Esophagus squamous epithelium (tissue), 5 donors: ENCODE measurements at regions not wholly inside any gene's neighbourhood (a gene's known extent, or its start where the extent isn't known, plus 50 kb on each side); places are given as distances from the start of the nearest gene placed in this dataset.

Experiments used
- DNase-seq: peaks from one replicate; lab custom pipeline; 2025; lab: John Stamatoyannopoulos, UW
- H3K27ac ChIP-seq, 4 donors: fragments of 200-600 bp; sonication (generic); one replicate each; pipeline ENCODE4 v1.5.1; 2016 to 2019; ENCODE audit warnings: mild to moderate bottlenecking in 1 of 4
- H3K27me3 ChIP-seq, 4 donors: fragments of 200-600 bp; sonication (generic); 1 replicate in 3 of 4; 2 replicates in 1 of 4; pipeline versions ENCODE4 v1.5.1 to v1.6.0; 2017 to 2021; ENCODE audit warnings: antibody characterized with exemption in 1 of 4
- H3K36me3 ChIP-seq, 3 donors: fragments of 200-600 bp; sonication (generic); one replicate each; pipeline ENCODE4 v1.5.1; 2016 to 2019
- H3K4me1 ChIP-seq, 3 donors: fragments of 200-600 bp; sonication (generic); one replicate each; pipeline ENCODE4 v1.5.1; 2017 to 2019
- H3K4me3 ChIP-seq, 4 donors: fragments of 200-600 bp; sonication (generic); 1 replicate in 3 of 4; 2 replicates in 1 of 4; pipeline ENCODE4 v1.5.1; 2016 to 2019; ENCODE audit warnings: mild to moderate bottlenecking in 2 of 4, moderate library complexity in 1 of 4
- H3K9me3 ChIP-seq, 3 donors: fragments of 200-600 bp; sonication (generic); one replicate each; pipeline ENCODE4 v1.5.1; 2016 to 2019
- POLR2A ChIP-seq, 4 donors: fragments of 450-650 bp; IDR thresholded peaks; one replicate each; pipeline ENCODE4 v1.6.1; 2017; ENCODE audit warnings: antibody characterized with exemption in 4 of 4, mild to moderate bottlenecking in 4 of 4, moderate library complexity in 3 of 4
- WGBS, 2 donors: methylation state at CpG; one replicate each; pipeline ENCODE4 v1.1.5; 2018; 5-methylcytosine and 5-hydroxymethylcytosine counted together
- intact Hi-C: fragments of 100-400 bp; cut with DNase I; formaldehyde crosslinking; loops from one replicate; pipeline ENCODE4 v1.15.0; 2022
- small RNA-seq, 4 donors: library from RNA; depleted of rRNA; stranded (forward); fragments of <200 nt; gene quantifications; one replicate each; pipeline ENCODE3, GENCODE V24; 2016
- TF ChIP-seq, protein P1 (sequence below), 6 experiments: fragments of 450-650 bp in 4 of 6; fragments of 200-600 bp in 2 of 6; sonication (generic) in 2 of 6; IDR thresholded peaks; one replicate each; pipeline ENCODE4 v1.5.1; 2016 to 2019; ENCODE audit warnings: antibody characterized with exemption in 6 of 6, mild to moderate bottlenecking in 4 of 6, moderate library complexity in 4 of 6
- donor health status: DM: yes; HTN: yes; CAD: no.

DNA sequence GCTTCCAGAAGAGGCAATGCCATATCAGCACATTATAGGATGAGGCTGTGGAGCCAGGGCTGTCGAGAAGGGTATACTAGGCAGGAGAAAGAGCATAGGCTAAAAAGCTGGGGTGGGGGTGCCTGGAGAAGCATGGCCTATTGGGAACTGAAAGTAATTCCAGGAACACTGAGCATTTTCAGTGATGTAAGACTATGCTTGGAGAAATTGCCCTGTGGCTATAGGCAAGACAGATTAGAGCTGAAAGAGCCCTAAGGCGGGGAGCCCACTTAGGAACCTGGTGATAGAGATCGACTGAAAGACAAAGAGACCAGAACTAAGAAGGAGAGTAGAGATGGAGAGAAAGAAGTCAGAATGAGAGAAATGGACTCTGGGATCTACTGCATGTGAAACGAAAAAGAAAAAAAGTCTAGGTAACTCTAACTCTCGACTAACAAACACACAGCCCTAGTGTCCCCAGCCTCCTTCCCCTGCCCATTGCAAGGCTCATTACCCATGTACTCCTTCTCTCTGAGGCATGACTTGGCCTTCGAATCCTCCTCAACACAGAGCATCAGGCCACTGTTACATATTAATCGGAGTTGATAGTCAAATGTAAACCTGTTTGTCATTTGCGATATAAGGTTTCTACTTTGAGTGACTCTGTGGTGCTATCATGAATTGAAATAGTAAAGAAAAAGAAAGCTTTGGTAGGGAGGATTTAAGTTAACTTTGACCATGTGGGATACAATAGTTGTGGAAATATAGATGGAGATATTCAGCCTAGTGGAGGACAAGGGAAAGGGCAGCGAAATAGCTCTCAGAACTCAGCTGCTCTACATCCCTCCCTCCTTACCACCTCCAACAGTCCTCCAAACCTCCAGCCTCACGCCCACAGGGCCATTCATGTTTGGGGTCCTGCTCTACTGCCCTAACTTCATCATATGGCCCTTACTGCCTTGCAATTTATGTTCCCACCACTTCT is 52.3 kb upstream of the BMAL1 start:
- Histone ChIP-seq H3K27me3 (no peaks in the 10 kb centered on the region), H3K9me3 (no peaks in the 10 kb centered on the region), H3K4me1 (peaks cover 0 to 14% (median 0%) of the 10 kb centered on the region in 3 donors), H3K27ac (no peak overlapping the region), H3K36me3 (no peaks in the 10 kb centered on the region), H3K4me3 (no peak overlapping the region)
- intact Hi-C loops: no loop called here
- 82 to 87% methylated on average over 10 of the region's 10 CpGs for WGBS, 2 donors
- TF ChIP-seq, protein P1, sequence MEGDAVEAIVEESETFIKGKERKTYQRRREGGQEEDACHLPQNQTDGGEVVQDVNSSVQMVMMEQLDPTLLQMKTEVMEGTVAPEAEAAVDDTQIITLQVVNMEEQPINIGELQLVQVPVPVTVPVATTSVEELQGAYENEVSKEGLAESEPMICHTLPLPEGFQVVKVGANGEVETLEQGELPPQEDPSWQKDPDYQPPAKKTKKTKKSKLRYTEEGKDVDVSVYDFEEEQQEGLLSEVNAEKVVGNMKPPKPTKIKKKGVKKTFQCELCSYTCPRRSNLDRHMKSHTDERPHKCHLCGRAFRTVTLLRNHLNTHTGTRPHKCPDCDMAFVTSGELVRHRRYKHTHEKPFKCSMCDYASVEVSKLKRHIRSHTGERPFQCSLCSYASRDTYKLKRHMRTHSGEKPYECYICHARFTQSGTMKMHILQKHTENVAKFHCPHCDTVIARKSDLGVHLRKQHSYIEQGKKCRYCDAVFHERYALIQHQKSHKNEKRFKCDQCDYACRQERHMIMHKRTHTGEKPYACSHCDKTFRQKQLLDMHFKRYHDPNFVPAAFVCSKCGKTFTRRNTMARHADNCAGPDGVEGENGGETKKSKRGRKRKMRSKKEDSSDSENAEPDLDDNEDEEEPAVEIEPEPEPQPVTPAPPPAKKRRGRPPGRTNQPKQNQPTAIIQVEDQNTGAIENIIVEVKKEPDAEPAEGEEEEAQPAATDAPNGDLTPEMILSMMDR (IDR thresholded peaks at IDR 0.05): no peak
- no peak for TF ChIP-seq POLR2A (IDR thresholded peaks at IDR 0.05)
- no peak for DNase-seq

DNA sequence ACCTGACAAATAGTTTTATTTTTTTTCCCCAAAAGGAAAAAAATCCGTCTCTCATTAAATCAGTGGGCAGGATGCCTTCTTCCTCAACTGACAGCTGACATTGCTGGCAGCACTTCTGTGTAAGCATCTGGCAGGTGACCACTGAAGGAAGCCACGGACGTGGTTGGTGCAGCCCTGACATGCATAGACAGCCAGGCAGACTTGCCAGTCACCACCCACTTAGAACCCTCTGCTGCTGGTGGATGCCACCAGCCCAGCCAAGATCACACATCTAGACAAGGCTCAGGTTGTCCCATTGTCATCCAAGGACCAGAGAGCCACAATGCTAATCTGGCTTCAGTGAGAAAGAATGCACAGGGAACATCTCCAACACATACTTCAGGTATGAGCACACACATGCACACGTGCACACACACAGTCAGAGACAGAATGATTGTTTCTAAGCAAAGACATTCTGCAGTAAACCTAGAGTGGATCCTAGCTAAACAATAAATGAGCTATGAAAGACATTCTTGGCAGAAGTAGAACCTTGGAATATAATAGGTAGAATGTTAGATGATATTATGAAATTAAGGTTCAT is 49.8 kb upstream of the BMAL1 start:
- H3K27ac ChIP-seq: no peak overlapping the region
- 31 to 34% methylated on average over 4 of the region's 4 CpGs for WGBS, 2 donors
- H3K4me3 ChIP-seq: no peak overlapping the region
- no peaks in the 10 kb centered on the region for H3K36me3 ChIP-seq
- TF ChIP-seq POLR2A (IDR thresholded peaks at IDR 0.05): no peak
- TF ChIP-seq, protein P1 (IDR thresholded peaks at IDR 0.05): no peak
- H3K4me1 ChIP-seq: peaks cover 0 to 14% (median 0%) of the 10 kb centered on the region in 3 donors
- intact Hi-C loops: no loop called here
- no peaks in the 10 kb centered on the region for H3K9me3 ChIP-seq
- no peaks in the 10 kb centered on the region for H3K27me3 ChIP-seq
- DNase-seq: no peak

Small RNAs in the stretch of these regions (small RNA-seq; reads per million reads assigned to genes)
- gene AC022878.1: 0 reads per million in 4 donors
